ENCODE measurements at regions not wholly inside any gene's neighbourhood (a gene's known extent, or its start where the extent isn't known, plus 50 kb on each side); places are given as distances from the start of the nearest gene placed in this dataset.

GRCh38 chr4:100084892-100085291 is 105.4 kb downstream of the DDIT4L start:
- no peak for DNase-seq (ENCODE audit: low read depth in 2 of 2)

- no peak for DNase-seq (ENCODE audit: low read depth in 2 of 2)
Measured at GRCh38 chr4:100083289-100083688, 107.0 kb downstream of the DDIT4L start.

GRCh38 chr4:100082852-100083251 is 107.4 kb downstream of the DDIT4L start:
- DNase-seq (ENCODE audit: low read depth in 2 of 2) = no peak

- no peak for DNase-seq (ENCODE audit: low read depth in 2 of 2)
Measured at GRCh38 chr4:100081491-100081890, 108.8 kb downstream of the DDIT4L start.

DNA sequence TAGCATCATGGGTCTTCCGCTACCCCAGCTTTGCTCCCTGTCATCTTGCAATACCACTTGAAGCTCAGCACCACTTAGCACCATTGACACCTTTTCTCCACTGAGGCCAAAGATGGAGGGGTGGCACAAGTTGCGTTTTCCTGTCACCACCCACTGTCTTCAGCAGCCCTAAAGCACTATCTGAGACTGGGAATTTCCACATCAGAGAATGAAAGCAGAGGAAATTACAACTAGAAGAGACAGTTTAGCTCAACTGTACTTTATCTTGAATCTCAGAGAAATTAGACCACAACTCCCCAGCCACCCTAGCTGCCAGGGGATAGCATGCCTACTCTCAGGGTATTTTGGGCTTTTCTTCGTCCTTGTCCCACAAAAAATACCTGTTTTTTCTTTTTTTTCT is 111.0 kb downstream of the DDIT4L start:
- DNase-seq (ENCODE audit: low read depth in 2 of 2) = no peak

DNA sequence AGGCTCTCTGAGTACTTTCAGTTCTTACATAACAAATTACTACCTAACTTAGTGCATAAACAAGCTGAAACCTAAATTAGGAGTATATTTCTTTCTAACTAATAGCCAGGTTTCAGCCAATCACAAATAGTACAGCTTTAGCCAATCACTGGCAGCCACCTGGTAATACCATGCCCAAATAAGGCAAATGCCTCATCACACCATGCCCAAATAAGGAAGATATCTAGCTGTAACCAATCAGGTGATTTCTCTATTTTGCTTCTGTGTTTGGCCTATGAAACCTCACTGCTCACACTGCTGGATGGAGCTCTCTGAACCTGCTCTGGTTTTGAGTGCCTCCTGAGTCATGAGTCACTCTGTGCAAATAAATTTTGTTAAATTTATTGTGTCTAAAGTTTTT is 113.5 kb downstream of the DDIT4L start:
- no peak for DNase-seq (ENCODE audit: low read depth in 2 of 2)

GRCh38 chr4:100075486-100076270 is 114.6 kb downstream of the DDIT4L start:
- no peak for DNase-seq (ENCODE audit: low read depth in 2 of 2)

- no peak for DNase-seq (ENCODE audit: low read depth in 2 of 2)
Measured at GRCh38 chr4:100075056-100075455, 115.2 kb downstream of the DDIT4L start.

GRCh38 chr4:100071506-100071905 is 118.8 kb downstream of the DDIT4L start:
- no peak for DNase-seq (ENCODE audit: low read depth in 2 of 2)

GRCh38 chr4:100070868-100071267 is 119.4 kb downstream of the DDIT4L start:
- DNase-seq (ENCODE audit: low read depth in 2 of 2) = no peak

- DNase-seq (ENCODE audit: low read depth in 2 of 2) = no peak
Measured at GRCh38 chr4:100069207-100069606, 119.1 kb upstream of the H2AZ1 start.

DNA sequence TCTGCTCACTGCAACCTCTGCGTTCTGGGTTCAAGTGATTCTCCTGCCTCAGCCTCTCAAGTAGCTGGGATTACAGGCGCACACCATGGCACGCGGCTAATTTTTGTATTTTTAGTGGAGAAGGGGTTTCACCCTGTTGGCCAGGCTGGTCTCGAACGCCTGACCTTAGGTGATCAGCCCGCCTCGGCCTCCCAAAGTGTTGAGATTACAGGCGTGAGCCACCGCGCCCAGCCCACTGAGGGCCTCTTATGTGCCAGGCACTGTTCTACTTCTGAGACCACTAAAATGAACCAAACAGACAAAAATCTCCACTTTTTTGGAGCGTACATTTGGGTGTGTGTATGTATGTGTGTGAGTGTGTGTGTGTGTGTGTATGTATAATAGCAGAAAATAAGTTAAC is 117.2 kb upstream of the H2AZ1 start:
- DNase-seq (ENCODE audit: low read depth in 2 of 2) = no peak

DNA sequence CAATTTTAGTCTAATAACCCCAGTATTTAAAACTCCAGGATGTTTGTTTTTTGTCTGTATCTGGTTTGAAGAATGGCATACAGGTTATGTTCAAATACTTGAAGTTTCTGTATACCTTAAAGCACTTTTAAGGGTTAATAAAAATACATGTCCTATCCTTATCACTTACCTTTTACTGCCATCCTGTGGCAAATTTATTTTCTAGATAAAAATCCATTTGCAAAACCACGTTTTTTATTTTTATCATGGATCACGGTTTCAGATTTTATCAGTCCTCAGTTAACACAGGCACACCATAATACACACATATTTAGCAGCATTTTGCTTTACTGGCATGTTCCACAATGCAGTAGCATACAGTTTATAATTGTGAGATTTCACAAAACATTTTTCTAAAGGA is 113.3 kb upstream of the H2AZ1 start:
- DNase-seq (ENCODE audit: low read depth in 2 of 2) = no peak

DNA sequence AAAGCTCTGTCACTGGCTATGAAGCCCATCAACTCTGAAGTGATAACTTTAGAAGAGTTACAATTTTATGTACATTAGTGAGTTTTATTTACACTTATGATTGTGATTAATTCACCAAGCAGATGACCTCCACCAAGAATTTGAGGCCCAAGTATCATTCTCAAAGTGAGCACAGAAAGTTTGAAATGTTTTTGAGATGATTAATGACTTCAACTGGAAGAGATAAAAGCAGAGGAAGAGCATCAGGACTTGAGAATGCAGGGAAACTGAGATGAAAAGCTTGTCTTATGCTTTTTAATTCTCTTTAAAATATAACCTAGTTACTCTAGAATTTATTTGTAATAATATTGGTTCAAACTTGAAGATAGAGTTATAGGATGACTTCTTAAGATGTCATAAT is 112.8 kb upstream of the H2AZ1 start:
- DNase-seq (ENCODE audit: low read depth in 2 of 2) = no peak

DNA sequence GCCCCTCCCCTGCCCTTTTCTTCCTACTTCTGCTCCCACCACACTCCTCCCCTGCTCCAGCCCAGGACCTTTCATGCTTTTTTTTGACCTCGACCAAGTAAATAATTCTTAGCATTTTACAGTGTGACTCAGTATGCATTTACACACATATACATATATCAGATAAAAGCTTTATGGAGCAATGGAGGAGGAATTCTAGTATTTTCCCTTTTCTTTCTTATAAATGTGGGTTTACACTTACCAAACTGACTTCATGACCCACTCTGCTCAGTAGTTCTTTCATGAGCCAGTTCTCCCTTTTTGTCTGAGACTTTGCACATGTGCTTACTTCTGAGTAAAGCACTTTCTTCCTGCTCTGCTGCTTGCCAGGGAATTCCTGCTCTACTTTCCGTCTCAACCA is 111.8 kb upstream of the H2AZ1 start:
- no peak for DNase-seq (ENCODE audit: low read depth in 2 of 2)

GRCh38 chr4:100060765-100061416 is 110.8 kb upstream of the H2AZ1 start:
- DNase-seq (ENCODE audit: low read depth in 2 of 2) = no peak

GRCh38 chr4:100059467-100059866 is 109.4 kb upstream of the H2AZ1 start:
- DNase-seq (ENCODE audit: low read depth in 2 of 2) = no peak

DNA sequence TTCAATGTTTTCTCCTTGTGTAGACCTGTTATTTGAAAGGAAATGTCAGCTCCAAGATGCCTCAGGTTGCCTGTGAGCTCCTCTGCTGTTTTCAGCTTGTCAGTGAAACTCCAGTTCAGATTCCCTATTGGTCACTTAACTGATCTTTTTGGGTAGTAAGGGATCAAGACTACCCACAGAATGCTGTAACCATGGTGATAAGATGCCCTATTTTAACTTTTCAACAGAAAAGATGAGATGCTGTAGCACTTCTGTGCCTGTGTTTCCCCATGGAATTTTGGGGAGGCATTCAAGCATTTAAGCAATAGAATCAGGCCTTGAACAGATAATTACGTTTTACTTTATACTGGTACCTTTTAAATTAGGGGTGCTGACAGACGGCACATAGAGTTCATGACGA is 106.6 kb upstream of the H2AZ1 start:
- no peak for DNase-seq (ENCODE audit: low read depth in 2 of 2)

- no peak for DNase-seq (ENCODE audit: low read depth in 2 of 2)
Measured at GRCh38 chr4:100054071-100054470, 104.0 kb upstream of the H2AZ1 start.

GRCh38 chr4:100049872-100050271 is 99.8 kb upstream of the H2AZ1 start:
- no peak for DNase-seq (ENCODE audit: low read depth in 2 of 2)

GRCh38 chr4:100042711-100043110 is 92.6 kb upstream of the H2AZ1 start:
- no peak for DNase-seq (ENCODE audit: low read depth in 2 of 2)

DNA sequence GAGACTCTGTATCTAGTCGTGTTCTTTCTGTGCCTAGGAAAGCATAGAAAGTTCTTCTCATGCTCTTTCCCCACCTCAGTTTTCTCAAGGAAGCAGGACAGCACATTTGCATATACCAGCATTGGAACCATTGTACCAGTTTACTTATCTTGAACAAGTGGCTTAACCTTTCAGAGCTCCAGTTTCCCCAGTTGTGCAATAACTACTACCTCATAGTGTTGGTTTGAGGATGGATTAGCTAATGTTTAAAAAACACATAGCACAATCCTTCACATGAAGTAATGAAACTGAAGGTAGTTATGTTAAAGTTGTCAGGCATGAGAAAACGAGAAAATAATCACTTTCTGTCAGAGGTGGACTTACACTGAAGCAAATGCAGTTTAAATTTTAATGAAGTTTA is 92.2 kb upstream of the H2AZ1 start:
- DNase-seq (ENCODE audit: low read depth in 2 of 2) = no peak

DNA sequence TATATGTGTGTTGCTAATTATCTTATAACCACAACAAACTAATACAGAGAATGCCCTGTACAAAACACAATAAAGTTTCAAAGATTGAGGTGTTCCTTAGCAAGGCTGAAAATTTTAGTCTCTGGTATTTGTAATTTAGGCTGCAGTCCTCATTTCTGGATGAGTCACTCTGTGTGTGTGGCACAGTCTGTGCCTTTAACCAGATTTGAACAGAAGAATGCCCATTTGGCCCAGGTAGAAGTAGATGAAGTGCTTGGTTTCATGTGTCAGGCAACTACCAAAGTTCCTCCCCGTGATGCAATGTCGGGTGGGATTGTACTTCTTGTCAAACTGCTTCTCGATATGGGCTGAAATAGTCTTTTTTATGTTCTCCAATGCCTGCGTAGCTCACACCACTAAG is 91.6 kb upstream of the H2AZ1 start:
- no peak for DNase-seq (ENCODE audit: low read depth in 2 of 2)

Data from stimulated activated CD4-positive, alpha-beta T cell treated with anti-CD3 and anti-CD28 coated beads, Interleukin-12 subunit alpha, Interleukin-12 subunit beta, amount 100 ng/mL, for 24 hours (primary cell).